Ishikawa (cell line): ENCODE measurements at regions not wholly inside any gene's neighbourhood (a gene's known extent, or its start where the extent isn't known, plus 50 kb on each side); places are given as distances from the start of the nearest gene placed in this dataset.

Experiments
- CREB1 ChIP-seq: IDR thresholded peaks from 2 replicates; pipeline ENCODE4 v1.6.1; 2012; ENCODE audit warnings: low read depth
- TAF1 ChIP-seq: IDR thresholded peaks from 2 replicates; pipeline ENCODE4 v1.6.1; 2012; ENCODE audit warnings: low read depth, mild to moderate bottlenecking
- YY1 ChIP-seq: IDR thresholded peaks from 2 replicates; pipeline ENCODE4 v1.6.1; 2012; ENCODE audit warnings: low read depth

GRCh38 chr12:45540661-45541341, 188.7 kb upstream of the ARID2 start:
- TF ChIP-seq CREB1 (no peak), YY1 (no peak), TAF1 (no peak)
